H9 (cell line): ENCODE measurements at regions not wholly inside any gene's neighbourhood (a gene's known extent, or its start where the extent isn't known, plus 50 kb on each side); places are given as distances from the start of the nearest gene placed in this dataset.

ENCODE experiments used
- DNase-seq: peaks from one replicate; pipeline ENCODE4 v3.0.0-alpha.2; 2017
- H2AFZ ChIP-seq: one replicate; pipeline ENCODE4 v1.6.1; 2013; ENCODE audit warnings: mild to moderate bottlenecking, low read length, control low read depth, moderate library complexity
- H2AK5ac ChIP-seq: 2 replicates; pipeline ENCODE4 v1.6.1; 2013; ENCODE audit warnings: low read length, control low read depth, mixed read lengths; ENCODE audit not compliant: insufficient read length
- H2BK120ac ChIP-seq: one replicate; pipeline ENCODE4 v1.6.1; 2013; ENCODE audit warnings: low read depth, mild to moderate bottlenecking, low read length, control low read depth, inconsistent platforms; ENCODE audit not compliant: poor library complexity, severe bottlenecking
- H2BK12ac ChIP-seq: 2 replicates; pipeline ENCODE4 v1.6.1; 2013; ENCODE audit warnings: low read length, control low read depth, mixed read lengths, low read depth; ENCODE audit not compliant: insufficient read length
- H2BK15ac ChIP-seq: 2 replicates; pipeline ENCODE4 v1.6.1; 2013; ENCODE audit warnings: low read depth, low read length, control low read depth
- H2BK20ac ChIP-seq: one replicate; pipeline ENCODE4 v1.6.1; 2013; ENCODE audit warnings: low read depth, mild to moderate bottlenecking, low read length, control low read depth, inconsistent platforms; ENCODE audit not compliant: poor library complexity, severe bottlenecking
- H2BK5ac ChIP-seq: 2 replicates; pipeline ENCODE4 v1.6.1; 2013; ENCODE audit warnings: low read length, control low read depth, mixed read lengths; ENCODE audit not compliant: insufficient read length
- H3K14ac ChIP-seq: 2 replicates; pipeline ENCODE4 v1.6.1; 2013; ENCODE audit warnings: low read length, control low read depth; ENCODE audit not compliant: insufficient read depth
- H3K18ac ChIP-seq: 2 replicates; pipeline ENCODE4 v1.6.1; 2013; ENCODE audit warnings: low read depth, mild to moderate bottlenecking, mixed read lengths, low read length, control low read depth; ENCODE audit not compliant: insufficient read length
- H3K23ac ChIP-seq: 2 replicates; pipeline ENCODE4 v1.6.1; 2013; ENCODE audit warnings: low read length, control low read depth, mixed read lengths, low read depth; ENCODE audit not compliant: insufficient read length
- H3K23me2 ChIP-seq: 2 replicates; pipeline ENCODE4 v1.6.1; 2013; ENCODE audit warnings: low read depth, mild to moderate bottlenecking, mixed read lengths, low read length, control low read depth; ENCODE audit not compliant: insufficient read length, poor library complexity, severe bottlenecking
- H3K27ac ChIP-seq: 2 replicates; pipeline ENCODE4 v1.5.1; 2013; ENCODE audit warnings: low read length, control low read depth, mixed read lengths, low read depth; ENCODE audit not compliant: insufficient read length
- H3K27me3 ChIP-seq: 2 replicates; pipeline ENCODE4 v1.6.1; 2013; ENCODE audit warnings: low read length, control low read depth, inconsistent platforms; ENCODE audit not compliant: insufficient read depth
- H3K4ac ChIP-seq: 2 replicates; pipeline ENCODE4 v1.6.1; 2013; ENCODE audit warnings: low read depth, mild to moderate bottlenecking, control low read depth, inconsistent platforms, low read length, moderate library complexity
- H3K4me1 ChIP-seq: 2 replicates; pipeline ENCODE4 v1.6.1; 2013; ENCODE audit warnings: low read length, control low read depth, inconsistent platforms; ENCODE audit not compliant: insufficient read depth
- H3K4me2 ChIP-seq: 2 replicates; pipeline ENCODE4 v1.6.1; 2013; ENCODE audit warnings: low read length, control low read depth, mixed read lengths; ENCODE audit not compliant: insufficient read length, insufficient read depth
- H3K56ac ChIP-seq: 2 replicates; pipeline ENCODE4 v1.6.1; 2013; ENCODE audit warnings: low read depth, mild to moderate bottlenecking, mixed read lengths, low read length, control low read depth; ENCODE audit not compliant: insufficient read length
- H3K79me1 ChIP-seq: 2 replicates; pipeline ENCODE4 v1.6.1; 2013; ENCODE audit warnings: low read depth, mild to moderate bottlenecking, moderate library complexity, low read length, control low read depth, inconsistent platforms; ENCODE audit not compliant: insufficient read depth, poor library complexity, severe bottlenecking
- H3K79me2 ChIP-seq: 2 replicates; pipeline ENCODE4 v1.6.1; 2013; ENCODE audit warnings: low read length, control low read depth, inconsistent platforms; ENCODE audit not compliant: insufficient read depth
- H3K9ac ChIP-seq: 2 replicates; pipeline ENCODE4 v1.6.1; 2013; ENCODE audit warnings: low read length, control low read depth, mixed read lengths; ENCODE audit not compliant: insufficient read length; ENCODE audit errors: extremely low read depth
- H3K9me3 ChIP-seq: one replicate; pipeline ENCODE4 v1.6.1; 2013; ENCODE audit warnings: low read depth, low read length, inconsistent platforms; ENCODE audit not compliant: control insufficient read depth
- H3T11ph ChIP-seq: one replicate; pipeline ENCODE4 v1.6.1; 2013; ENCODE audit warnings: mild to moderate bottlenecking, low read length, control low read depth, inconsistent platforms
- H4K20me1 ChIP-seq: one replicate; pipeline ENCODE4 v1.6.1; 2013; ENCODE audit not compliant: control insufficient read depth, insufficient read length, insufficient read depth
- H4K5ac ChIP-seq: 2 replicates; pipeline ENCODE4 v1.6.1; 2013; ENCODE audit warnings: low read depth, mild to moderate bottlenecking, mixed read lengths, low read length, control low read depth; ENCODE audit not compliant: insufficient read length
- H4K8ac ChIP-seq: replicated peaks from 2 replicates; pipeline ENCODE4 v1.6.1; 2013; ENCODE audit warnings: low read length, control low read depth, mixed read lengths, low read depth; ENCODE audit not compliant: insufficient read length
- H4K91ac ChIP-seq: 2 replicates; pipeline ENCODE4 v1.6.1; 2013; ENCODE audit warnings: low read depth, mild to moderate bottlenecking, moderate library complexity, mixed read lengths, low read length, control low read depth; ENCODE audit not compliant: insufficient read length
- H3K27ac Mint-ChIP-seq, 3 experiments: 2 replicates in 2 of 3; 3 replicates in 1 of 3; pipeline ENCODE4 v1.8.0; 2020 to 2021; ENCODE audit warnings: mixed read lengths in 3 of 3, mild to moderate bottlenecking in 1 of 3, moderate library complexity in 1 of 3
- H3K27me3 Mint-ChIP-seq: 2 replicates; pipeline ENCODE4 v1.8.0; 2021; ENCODE audit warnings: low read depth, mild to moderate bottlenecking, moderate library complexity, mixed read lengths
- H3K36me3 Mint-ChIP-seq, 3 experiments: 2 replicates in 2 of 3; 3 replicates in 1 of 3; pipeline ENCODE4 v1.8.0; 2020 to 2021; ENCODE audit warnings: low read depth in 3 of 3, mixed read lengths in 3 of 3; ENCODE audit not compliant: insufficient read depth in 1 of 3
- H3K4me1 Mint-ChIP-seq, 2 experiments: 2 replicates each; pipeline ENCODE4 v1.8.0; 2020; ENCODE audit warnings: mixed read lengths in 2 of 2
- H3K4me3 Mint-ChIP-seq, 2 experiments: 2 replicates in 1 of 2; 3 replicates in 1 of 2; pipeline ENCODE4 v1.8.0; 2020 to 2021; ENCODE audit warnings: mild to moderate bottlenecking in 2 of 2, mixed read lengths in 2 of 2, moderate library complexity in 1 of 2
- H3K9me3 Mint-ChIP-seq, 2 experiments: 2 replicates in 1 of 2; 3 replicates in 1 of 2; pipeline ENCODE4 v1.8.0; 2020; ENCODE audit warnings: mild to moderate bottlenecking in 2 of 2, mixed read lengths in 2 of 2, moderate library complexity in 1 of 2
- WGBS: extraction: QIAGEN DNeasy Blood & Tissue Kit; methylation state at CpG from one replicate; pipeline ENCODE4 v1.1.7; 2013; ENCODE audit warnings: missing lambda C conversion rate, low lambda C conversion rate, mixed read lengths; ENCODE audit not compliant: insufficient read length; ENCODE audit errors: extremely low coverage; 5-methylcytosine and 5-hydroxymethylcytosine counted together
- TF ChIP-seq, protein P1 (sequence below): fragments of 200-600 bp; sonication (generic); conservative IDR thresholded peaks from 3 replicates; pipeline ENCODE4 v1.8.0; 2021; ENCODE audit warnings: antibody characterized with exemption, mild to moderate bottlenecking

DNA sequence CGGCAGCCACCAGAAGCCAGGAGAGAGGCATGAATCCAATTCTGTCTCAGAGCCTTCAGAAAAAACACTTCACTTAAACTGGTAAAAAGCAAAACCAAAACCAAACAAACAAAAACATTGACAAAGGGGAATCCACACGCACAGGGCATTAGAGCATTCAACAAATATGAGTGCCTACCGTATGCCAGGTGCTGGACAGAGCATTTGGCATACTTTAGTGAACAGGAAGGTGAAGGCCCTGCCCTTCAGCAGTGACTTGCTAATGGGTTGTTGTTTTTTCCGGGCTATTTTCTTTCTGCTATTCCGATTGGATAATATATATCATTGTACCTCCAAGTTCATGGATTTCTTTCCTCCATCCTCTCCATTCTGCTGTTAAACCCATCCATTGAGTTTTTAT lies 71.7 kb upstream of the RUFY1 start:
- no peak overlapping the region for H4K8ac ChIP-seq
- H4K91ac ChIP-seq = no peak overlapping the region
- no peaks in the 10 kb centered on the region for H3K9me3 ChIP-seq
- Mint-ChIP-seq H3K27ac (no peak overlapping the region), H3K4me3 (no peak overlapping the region), H3K9me3 (peaks cover 10 to 16% of the 10 kb centered on the region in 2 experiments), H3K27me3 (peaks cover 4% of the 10 kb centered on the region), H3K4me1 (no peaks in the 10 kb centered on the region; a peak in 1 of 4 replicates), H3K36me3 (peaks cover 0 to 14% (median 2%) of the 10 kb centered on the region in 3 experiments; a peak in 5 of 7 replicates)
- no peak overlapping the region for H3K4ac ChIP-seq
- H2BK120ac ChIP-seq = no peak overlapping the region
- no peak overlapping the region for H2BK12ac ChIP-seq
- no peak overlapping the region for H2BK15ac ChIP-seq
- H2AK5ac ChIP-seq = no peak overlapping the region
- no peaks in the 10 kb centered on the region for H3K79me2 ChIP-seq
- H3K56ac ChIP-seq = no peak overlapping the region
- no peak overlapping the region for H2BK5ac ChIP-seq
- no peak overlapping the region for H3K9ac ChIP-seq
- H2BK20ac ChIP-seq = no peak overlapping the region
- no peaks in the 10 kb centered on the region for H3K79me1 ChIP-seq
- H4K5ac ChIP-seq = no peak overlapping the region
- no peaks in the 10 kb centered on the region for H3K4me1 ChIP-seq
- no peak overlapping the region for H3T11ph ChIP-seq
- H2AFZ ChIP-seq = no peak overlapping the region
- no peaks in the 10 kb centered on the region for H3K27me3 ChIP-seq
- TF ChIP-seq, protein P1, sequence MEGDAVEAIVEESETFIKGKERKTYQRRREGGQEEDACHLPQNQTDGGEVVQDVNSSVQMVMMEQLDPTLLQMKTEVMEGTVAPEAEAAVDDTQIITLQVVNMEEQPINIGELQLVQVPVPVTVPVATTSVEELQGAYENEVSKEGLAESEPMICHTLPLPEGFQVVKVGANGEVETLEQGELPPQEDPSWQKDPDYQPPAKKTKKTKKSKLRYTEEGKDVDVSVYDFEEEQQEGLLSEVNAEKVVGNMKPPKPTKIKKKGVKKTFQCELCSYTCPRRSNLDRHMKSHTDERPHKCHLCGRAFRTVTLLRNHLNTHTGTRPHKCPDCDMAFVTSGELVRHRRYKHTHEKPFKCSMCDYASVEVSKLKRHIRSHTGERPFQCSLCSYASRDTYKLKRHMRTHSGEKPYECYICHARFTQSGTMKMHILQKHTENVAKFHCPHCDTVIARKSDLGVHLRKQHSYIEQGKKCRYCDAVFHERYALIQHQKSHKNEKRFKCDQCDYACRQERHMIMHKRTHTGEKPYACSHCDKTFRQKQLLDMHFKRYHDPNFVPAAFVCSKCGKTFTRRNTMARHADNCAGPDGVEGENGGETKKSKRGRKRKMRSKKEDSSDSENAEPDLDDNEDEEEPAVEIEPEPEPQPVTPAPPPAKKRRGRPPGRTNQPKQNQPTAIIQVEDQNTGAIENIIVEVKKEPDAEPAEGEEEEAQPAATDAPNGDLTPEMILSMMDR = no peak
- H3K23ac ChIP-seq = no peak overlapping the region
- H4K20me1 ChIP-seq = no peaks in the 10 kb centered on the region
- H3K18ac ChIP-seq = no peak overlapping the region
- WGBS = no CpG with 5 or more reads among the region's 5 CpGs
- H3K27ac ChIP-seq = no peak overlapping the region
- no peak overlapping the region for H3K4me2 ChIP-seq
- no peak overlapping the region for H3K14ac ChIP-seq
- H3K23me2 ChIP-seq = no peaks in the 10 kb centered on the region
- no peak for DNase-seq
